HG03378 (cell line): ENCODE measurements at regions not wholly inside any gene's neighbourhood (a gene's known extent, or its start where the extent isn't known, plus 50 kb on each side); places are given as distances from the start of the nearest gene placed in this dataset.
"Not testable (repeated sequence)": the region's sequence is repeated elsewhere in the genome, so short reads cannot be mapped to it uniquely, and the experiment has no call there.

Source experiments
- ATAC-seq: cut with Tn5 transposase; IDR thresholded peaks from one replicate; pipeline ENCODE4 v1.9.1; 2021; ENCODE audit warnings: mild to moderate bottlenecking, moderate library complexity; ENCODE audit not compliant: unreplicated experiment

GRCh38 chrX:42175843-42176242 lies 252.5 kb upstream of the CASK start:
- no peak for ATAC-seq

GRCh38 chrX:42157923-42158322 lies 234.6 kb upstream of the CASK start:
- ATAC-seq = not testable (repeated sequence)

- ATAC-seq = no peak
Measured at GRCh38 chrX:42151808-42152207, 228.5 kb upstream of the CASK start.

GRCh38 chrX:42149765-42150164 lies 226.4 kb upstream of the CASK start:
- ATAC-seq = no peak

GRCh38 chrX:42149281-42149680 lies 225.9 kb upstream of the CASK start:
- ATAC-seq = no peak

- ATAC-seq = no peak
Measured at GRCh38 chrX:42143866-42144592, 220.7 kb upstream of the CASK start.

- no peak for ATAC-seq
Measured at GRCh38 chrX:42140320-42140719, 217.0 kb upstream of the CASK start.

GRCh38 chrX:42135583-42136228 lies 212.4 kb upstream of the CASK start:
- ATAC-seq = no peak

GRCh38 chrX:42131856-42132255 lies 208.5 kb upstream of the CASK start:
- no peak for ATAC-seq

GRCh38 chrX:42129022-42129940 lies 205.9 kb upstream of the CASK start:
- ATAC-seq = no peak

- ATAC-seq = no peak
Measured at GRCh38 chrX:42128587-42128986, 205.2 kb upstream of the CASK start.

GRCh38 chrX:42128020-42128419 lies 204.7 kb upstream of the CASK start:
- ATAC-seq = peak; percentile 70

GRCh38 chrX:42127563-42127962 lies 204.2 kb upstream of the CASK start:
- ATAC-seq = peak; percentile 30

- ATAC-seq = no peak
Measured at GRCh38 chrX:42123369-42123768, 200.0 kb upstream of the CASK start.

GRCh38 chrX:42119076-42119475 lies 195.7 kb upstream of the CASK start:
- ATAC-seq = no peak

GRCh38 chrX:42117318-42117717 lies 194.0 kb upstream of the CASK start:
- ATAC-seq = peak; percentile 70

GRCh38 chrX:42109428-42109827 lies 186.1 kb upstream of the CASK start:
- ATAC-seq = no peak

GRCh38 chrX:42107495-42108488 lies 184.4 kb upstream of the CASK start:
- peak; percentile 77 for ATAC-seq

GRCh38 chrX:42106556-42106955 lies 183.2 kb upstream of the CASK start:
- no peak for ATAC-seq

GRCh38 chrX:42102586-42103282 lies 179.4 kb upstream of the CASK start:
- ATAC-seq = no peak
